T1000 (cell line): ENCODE measurements at regions not wholly inside any gene's neighbourhood (a gene's known extent, or its start where the extent isn't known, plus 50 kb on each side); places are given as distances from the start of the nearest gene placed in this dataset.
"Not testable (repeated sequence)": the region's sequence is repeated elsewhere in the genome, so short reads cannot be mapped to it uniquely, and the experiment has no call there.

Experiments used
- DNase-seq: peaks from one replicate; lab custom pipeline; 2025; ENCODE audit warnings: mixed read lengths; lab: John Stamatoyannopoulos, UW

DNA sequence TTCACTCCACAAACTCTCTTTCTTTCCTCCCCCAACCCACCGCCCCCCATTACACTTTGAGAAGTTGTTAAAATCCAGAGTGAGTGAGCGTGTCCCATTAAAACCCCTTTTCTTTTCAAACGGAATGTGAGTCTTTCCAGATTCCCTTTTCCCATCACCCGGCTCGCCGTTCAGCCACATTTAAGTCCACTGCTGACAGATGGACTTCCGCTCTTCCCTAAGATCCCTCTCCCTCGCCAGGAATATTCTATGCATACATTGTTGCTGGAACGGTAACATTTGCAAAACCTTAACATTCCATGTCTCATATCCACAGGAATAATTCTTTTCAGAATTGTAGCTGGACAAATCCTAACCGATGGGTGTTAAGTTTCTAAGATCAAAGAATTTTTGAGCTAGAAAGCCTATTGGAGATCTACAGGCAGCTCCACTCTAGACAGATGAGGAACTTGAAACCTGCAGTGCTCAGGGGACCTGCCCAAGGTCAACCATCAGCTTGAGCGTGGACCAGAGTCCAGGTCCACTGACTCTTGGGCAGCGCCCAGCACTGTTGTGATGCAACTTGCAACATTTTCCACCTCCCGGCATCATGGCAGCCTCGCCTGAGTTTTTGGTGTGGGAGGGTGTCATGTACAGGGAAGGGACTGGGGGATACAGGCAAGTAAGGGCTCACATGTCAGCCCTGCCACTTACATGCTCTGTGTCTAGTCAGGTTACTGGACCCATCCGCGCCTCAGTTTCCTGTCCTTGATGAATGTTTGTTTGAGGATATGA, 500.1 kb downstream of the CCDC171 start:
- DNase-seq = no peak

GRCh38 chr9:16057541-16057940, 504.7 kb downstream of the CCDC171 start:
- DNase-seq = no peak

GRCh38 chr9:16058131-16058549, 505.3 kb downstream of the CCDC171 start:
- DNase-seq = no peak

DNA sequence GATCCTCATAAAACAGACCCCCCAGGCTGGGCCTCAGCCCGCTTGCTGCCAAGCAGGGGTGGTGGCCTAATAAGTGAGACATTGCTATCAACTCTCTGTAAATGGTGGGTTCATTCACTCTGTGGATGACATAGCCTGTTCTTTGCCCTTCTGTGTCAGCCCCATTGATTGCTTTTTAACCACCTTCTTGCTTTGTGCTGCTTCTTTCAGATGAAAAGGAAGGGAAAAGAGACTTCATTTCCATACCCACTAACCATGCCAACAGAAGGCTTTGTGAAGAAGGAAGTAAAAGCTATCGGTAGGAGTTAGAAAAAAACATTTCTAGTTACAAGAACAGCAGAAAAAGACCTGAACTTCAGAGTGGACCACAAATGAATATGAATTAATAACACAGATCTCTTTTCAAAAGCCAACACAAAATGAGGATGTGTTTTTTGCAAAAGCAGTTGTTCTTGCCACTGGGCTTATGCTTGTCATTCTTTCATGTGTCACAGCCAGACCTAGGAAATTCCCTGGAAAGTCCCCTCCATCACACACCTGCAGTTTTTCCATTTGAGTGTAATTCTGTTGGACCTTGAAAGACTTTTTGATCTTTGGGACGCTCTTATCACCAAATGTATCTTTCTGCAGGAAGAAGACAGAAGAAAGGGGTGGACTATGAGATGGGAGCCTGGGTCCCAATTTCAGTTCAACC, 507.7 kb downstream of the CCDC171 start:
- no peak for DNase-seq

DNA sequence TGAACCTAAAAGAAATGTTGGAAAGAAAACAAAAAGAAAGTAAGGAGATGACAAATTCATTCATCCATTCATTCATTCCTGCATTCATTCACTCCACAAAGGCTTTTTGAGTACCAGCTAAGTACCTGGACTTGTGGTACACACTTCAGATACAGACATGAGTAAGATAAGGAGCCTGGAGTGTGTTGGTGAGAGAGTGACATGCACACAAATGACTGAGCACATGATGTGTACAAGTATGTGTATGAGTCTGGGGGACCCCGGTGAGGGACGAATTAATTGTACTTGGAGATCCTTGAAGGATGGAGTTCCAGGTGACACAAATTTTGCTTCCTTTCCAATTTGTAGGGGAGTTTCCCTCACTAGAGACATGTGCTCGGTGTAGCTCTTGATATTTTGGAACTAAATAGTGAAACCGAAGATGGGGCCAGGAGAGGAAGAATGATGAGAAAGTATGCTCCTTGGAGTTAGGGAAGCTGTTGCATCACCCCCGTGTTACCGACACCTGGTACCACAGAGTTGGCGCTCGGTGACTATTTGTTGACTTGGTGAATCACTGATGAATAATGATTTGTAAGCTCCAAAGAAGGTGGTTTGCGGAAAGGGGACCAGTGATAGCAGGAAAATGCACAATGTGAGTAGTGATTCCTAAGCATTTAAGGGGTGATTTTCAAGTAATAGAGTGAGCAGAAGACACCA, 509.8 kb downstream of the CCDC171 start:
- DNase-seq = peak; percentile 26

GRCh38 chr9:16063241-16063591, 510.4 kb downstream of the CCDC171 start:
- no peak for DNase-seq

- no peak for DNase-seq
Measured at GRCh38 chr9:16064771-16065170, 511.9 kb downstream of the CCDC171 start.

DNA sequence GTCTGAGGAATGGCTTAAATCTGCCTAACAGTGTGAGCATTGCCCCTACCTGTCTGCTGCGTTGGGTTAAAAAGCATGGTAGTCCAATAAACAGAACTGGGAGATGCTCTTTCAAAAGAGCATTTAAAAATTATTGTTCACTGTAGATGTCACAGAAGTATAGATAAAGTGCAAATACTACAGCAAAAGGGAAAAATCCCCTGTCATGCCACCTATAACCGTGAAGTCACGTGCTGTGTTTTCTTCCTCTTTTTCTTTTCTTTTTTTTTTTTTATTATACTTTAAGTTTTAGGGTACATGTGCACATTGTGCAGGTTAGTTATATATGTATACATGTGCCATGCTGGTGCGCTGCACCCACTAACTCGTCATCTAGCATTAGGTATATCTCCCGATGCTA, 513.4 kb downstream of the CCDC171 start:
- not testable (repeated sequence) for DNase-seq

DNA sequence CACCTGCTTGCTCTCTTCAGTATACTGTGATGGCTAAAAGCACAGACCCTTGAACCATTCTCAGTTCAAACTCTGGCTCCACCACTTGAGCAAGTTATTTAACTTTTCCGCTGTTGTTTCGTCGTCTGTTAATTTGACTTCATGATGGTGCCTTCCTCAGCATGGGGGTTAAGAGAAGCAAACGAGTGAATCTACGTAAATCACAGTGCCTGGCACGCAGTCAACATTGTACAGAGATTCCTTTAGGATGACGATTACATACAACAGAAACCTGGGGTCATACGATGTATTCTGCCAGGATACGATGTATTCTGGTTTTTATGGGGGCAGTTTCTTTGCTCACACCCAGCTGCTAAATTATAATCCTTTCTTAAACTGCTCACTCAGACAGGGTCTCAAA, 515.6 kb downstream of the CCDC171 start:
- DNase-seq = no peak

GRCh38 chr9:16069249-16069648, 516.4 kb downstream of the CCDC171 start:
- no peak for DNase-seq

DNA sequence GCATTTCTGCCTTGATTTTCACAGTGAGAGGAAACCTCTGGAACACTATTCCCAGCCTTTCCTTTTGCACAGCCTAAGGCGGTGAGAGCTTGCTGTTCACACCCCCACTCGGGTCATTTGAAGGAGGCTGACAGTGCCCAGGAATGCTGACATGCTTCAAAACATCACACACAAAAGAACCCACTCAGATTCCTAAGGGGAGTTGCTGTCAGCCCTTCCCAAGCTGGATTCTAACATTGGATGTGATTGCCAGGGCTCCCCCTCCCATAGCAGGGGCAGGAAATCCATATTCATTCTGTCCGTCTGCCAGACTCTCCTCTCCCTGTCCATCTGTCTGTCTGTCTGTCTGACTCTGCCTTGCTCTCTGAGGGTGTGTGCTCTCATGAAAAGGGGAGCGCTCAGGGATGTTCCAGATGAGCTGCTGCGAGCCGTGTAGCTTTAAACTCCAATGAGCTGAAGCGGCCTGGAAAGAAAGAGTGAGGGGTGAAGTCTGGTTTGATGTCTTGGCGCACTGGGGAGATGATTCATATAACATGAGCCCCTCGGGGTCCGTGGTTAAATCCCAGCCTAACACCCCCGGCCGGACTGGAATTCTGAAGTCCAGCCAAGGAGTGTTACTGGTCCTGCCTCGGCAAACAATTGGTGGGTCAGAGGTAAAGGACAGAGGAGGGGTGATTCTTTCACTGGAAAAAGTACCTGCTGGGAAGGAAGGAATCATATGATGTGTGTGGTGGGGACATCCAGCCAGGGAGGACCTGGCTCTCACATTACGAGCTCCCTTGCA, 517.0 kb downstream of the CCDC171 start:
- DNase-seq = no peak

GRCh38 chr9:16070455-16071145, 517.8 kb downstream of the CCDC171 start:
- no peak for DNase-seq

GRCh38 chr9:16071400-16071799, 518.6 kb downstream of the CCDC171 start:
- no peak for DNase-seq

GRCh38 chr9:16074963-16075362, 522.1 kb downstream of the CCDC171 start:
- no peak for DNase-seq

DNA sequence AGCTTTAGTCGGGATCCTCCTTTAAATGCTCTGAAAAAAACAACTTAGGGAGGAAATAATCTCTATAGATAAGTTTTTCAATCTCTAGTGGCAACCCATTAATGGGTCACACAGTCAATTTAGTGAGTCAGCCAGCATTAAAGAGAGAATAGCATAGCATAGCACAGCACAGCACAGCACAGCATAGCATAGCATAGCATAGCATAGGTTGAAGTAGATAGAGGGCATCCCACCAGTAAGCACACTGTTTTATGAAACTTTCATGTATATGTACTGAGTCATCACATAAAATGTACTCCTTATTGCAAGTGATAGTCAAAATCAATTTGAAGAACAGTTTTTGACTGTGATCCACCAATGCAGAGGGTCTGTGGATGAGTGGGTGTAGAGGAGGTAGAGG, 522.9 kb downstream of the CCDC171 start:
- DNase-seq = no peak

GRCh38 chr9:16076511-16076910, 523.7 kb downstream of the CCDC171 start:
- DNase-seq = no peak

- DNase-seq = no peak
Measured at GRCh38 chr9:16082796-16083195, 530.0 kb downstream of the CCDC171 start.

DNA sequence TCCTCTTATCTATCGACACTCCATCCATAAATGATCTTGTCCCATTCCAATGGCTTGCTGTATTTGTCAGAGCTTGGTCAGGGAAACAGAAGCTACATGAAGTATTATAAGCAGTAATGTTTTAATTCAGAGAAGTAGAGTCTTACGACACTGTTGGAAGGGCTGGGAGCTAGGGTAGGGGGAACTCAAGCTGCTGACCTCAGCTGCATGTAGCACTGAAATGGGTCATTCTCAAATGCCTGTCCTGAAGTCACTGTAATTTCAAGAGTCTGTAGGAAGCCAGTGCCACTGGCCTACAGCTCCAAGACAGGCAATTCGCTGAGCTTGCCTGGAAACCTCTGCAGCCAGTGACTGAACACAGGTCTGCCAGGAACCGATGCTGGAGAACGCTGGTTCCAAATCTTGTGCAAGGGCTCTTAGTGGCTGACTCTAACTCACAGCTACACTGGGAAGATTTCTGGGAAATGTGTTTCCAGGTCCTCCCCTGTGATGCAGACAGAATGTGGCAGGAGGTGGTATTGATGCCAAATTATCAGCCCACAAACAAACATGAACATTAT, 532.4 kb downstream of the CCDC171 start:
- no peak for DNase-seq

DNA sequence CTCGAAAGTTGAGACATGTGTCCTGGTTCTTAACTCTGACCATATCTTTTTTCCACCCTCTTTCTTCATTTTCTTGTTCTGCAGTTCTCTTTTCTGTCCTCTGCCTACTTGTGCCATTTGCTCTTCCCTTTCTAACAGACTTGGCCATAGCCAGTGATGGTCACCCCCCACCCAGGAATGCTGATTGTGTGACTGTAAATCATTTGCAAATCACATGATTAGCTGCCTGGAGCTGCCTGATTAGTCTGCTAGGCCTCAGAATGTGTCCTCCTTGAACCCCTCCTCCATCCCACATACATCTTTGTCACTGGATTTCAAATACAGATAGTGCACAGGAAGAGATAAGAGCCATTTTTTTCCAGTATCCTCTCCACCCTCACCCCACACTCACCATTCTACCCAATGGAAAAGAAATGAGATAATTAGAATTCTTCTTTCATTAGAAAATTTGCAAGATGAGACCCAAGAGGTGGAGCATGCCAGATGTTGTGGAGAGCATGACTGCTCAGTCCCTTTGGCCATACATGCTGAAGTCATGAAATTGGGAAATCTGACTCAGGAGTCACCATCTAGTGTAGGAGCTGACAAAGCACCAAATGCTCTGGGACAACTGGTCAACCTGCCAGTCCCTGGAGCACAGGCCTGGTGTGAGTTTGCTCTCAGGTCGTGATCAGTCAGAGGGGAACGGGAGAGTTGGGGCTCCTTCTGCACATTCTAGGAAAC, 538.2 kb downstream of the CCDC171 start:
- DNase-seq = no peak
